SK-N-SH treated with all-trans-retinoic acid at 6 μM for 48 hours (cell line): ENCODE measurements at regions not wholly inside any gene's neighbourhood (a gene's known extent, or its start where the extent isn't known, plus 50 kb on each side); places are given as distances from the start of the nearest gene placed in this dataset.

ENCODE experiments used
- RARB ChIP-seq: fragments of 250-450 bp; sonication (Bioruptor Pico); IDR thresholded peaks from 2 replicates; pipeline ENCODE4 v1.8.0; 2021; ENCODE audit warnings: mild to moderate bottlenecking, moderate library complexity
- TCF4 ChIP-seq: fragments of 250-450 bp; sonication (Bioruptor Pico); IDR thresholded peaks from 2 replicates; pipeline ENCODE4 v1.8.0; 2021; ENCODE audit warnings: mild to moderate bottlenecking, moderate library complexity, borderline replicate concordance
- ZFP3 ChIP-seq: fragments of 250-450 bp; sonication (Bioruptor Pico); IDR thresholded peaks from 2 replicates; pipeline ENCODE4 v1.5.0; 2020; ENCODE audit warnings: mild to moderate bottlenecking, moderate library complexity
- ZFP30 ChIP-seq: fragments of 450-650 bp; formaldehyde crosslinking; IDR thresholded peaks from 2 replicates; pipeline ENCODE4 v1.5.0; 2022; ENCODE audit warnings: mild to moderate bottlenecking, moderate library complexity
- TF ChIP-seq, protein P1 (sequence below): fragments of 250-450 bp; sonication (Bioruptor Pico); IDR thresholded peaks from 2 replicates; pipeline ENCODE4 v1.8.0; 2020; ENCODE audit warnings: mild to moderate bottlenecking, moderate library complexity, borderline replicate concordance

DNA sequence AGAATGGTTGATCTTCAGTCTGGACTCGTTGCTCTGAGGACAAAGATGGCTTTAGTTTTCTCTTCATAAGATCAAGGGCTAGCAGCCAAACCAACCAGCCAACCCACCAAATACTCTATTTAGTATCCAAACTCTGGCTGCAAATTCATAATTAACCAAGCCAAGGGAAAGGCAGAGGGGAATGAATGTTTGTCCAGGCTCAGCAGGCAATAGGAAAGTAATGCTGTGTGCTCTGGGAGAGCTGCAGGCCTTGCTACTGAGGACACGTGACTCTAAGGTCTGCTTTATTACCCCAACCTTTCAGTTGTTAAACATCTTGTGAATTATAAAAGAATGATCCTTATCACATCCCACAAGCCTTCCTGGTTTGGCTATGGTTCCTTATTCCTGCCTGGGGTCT lies 52.3 kb upstream of the GALNT15 start:
- TF ChIP-seq ZFP3 (CRISPR knock-in tag) (no peak), ZFP30 (CRISPR knock-in tag) (no peak), TCF4 (CRISPR knock-in tag) (no peak), RARB (no peak)
- TF ChIP-seq, protein P1, sequence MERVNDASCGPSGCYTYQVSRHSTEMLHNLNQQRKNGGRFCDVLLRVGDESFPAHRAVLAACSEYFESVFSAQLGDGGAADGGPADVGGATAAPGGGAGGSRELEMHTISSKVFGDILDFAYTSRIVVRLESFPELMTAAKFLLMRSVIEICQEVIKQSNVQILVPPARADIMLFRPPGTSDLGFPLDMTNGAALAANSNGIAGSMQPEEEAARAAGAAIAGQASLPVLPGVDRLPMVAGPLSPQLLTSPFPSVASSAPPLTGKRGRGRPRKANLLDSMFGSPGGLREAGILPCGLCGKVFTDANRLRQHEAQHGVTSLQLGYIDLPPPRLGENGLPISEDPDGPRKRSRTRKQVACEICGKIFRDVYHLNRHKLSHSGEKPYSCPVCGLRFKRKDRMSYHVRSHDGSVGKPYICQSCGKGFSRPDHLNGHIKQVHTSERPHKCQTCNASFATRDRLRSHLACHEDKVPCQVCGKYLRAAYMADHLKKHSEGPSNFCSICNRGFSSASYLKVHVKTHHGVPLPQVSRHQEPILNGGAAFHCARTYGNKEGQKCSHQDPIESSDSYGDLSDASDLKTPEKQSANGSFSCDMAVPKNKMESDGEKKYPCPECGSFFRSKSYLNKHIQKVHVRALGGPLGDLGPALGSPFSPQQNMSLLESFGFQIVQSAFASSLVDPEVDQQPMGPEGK = no peak
